ENCODE measurements at regions not wholly inside any gene's neighbourhood (a gene's known extent, or its start where the extent isn't known, plus 50 kb on each side); places are given as distances from the start of the nearest gene placed in this dataset.

GRCh38 chr2:16171425-16171920 is 231.1 kb downstream of the MYCN start:
- no peak for DNase-seq

DNA sequence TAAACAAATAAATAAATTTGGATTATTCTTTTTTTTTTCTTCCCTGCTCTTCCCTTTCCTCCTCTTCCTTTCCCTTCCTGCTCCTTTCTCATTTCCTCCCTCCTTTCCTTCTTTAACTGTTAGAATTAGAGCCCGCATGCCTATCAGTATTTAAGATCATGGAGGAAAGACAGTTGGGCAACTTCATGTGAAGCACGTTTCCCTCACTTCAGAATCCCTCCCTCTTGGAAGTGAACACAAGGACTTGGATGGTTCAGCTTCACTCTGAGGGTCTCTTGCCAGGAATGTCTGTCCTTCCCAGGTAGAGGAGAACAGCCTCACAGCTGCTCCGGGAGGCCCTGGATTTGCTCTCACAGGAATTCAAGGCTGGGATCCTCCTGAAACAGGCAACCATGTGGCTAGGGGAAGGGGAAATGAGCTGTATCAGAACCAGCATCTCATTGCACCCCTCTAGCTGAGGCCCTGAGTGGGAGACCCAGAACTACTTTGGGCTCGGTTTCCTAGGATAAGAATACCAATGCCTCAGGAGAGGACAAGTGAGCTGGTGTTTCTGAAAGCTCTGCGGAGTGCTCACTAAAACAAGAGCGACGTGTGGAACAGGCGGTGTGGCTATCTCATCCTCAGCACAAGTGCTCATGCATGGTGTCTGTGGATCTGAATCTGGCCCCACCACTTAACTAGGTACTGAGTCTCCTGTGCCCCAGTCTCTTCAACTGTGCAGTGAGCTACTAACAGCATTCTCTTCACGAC is 230.5 kb downstream of the MYCN start:
- DNase-seq = no peak

DNA sequence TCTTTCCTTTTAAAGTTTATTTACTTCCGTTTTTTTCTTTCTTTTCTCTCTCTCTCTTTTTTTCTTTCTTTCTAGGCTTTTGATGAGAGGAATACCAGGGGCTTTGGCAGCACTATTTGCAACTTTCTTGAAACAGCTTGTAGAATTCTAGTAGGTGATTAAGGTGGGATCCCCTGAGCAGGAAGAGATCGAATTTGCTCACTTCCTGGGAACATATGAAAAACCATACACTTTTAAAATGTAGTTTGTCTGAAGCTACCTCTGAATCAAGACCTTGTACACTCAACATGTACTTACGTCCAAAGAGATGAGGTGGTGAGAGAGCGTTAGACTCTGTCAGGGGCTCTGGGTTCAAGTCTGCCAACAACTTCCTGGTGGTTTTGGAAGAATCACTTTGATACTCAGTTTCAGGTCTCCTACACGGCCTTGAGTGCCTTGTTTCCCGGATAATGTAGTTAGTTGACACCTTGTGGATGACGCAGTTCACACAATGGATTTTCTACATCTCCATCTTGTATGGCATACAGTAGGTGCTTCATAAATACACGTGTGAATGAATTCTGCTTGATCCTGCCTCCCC is 229.1 kb downstream of the MYCN start:
- no peak for DNase-seq

DNA sequence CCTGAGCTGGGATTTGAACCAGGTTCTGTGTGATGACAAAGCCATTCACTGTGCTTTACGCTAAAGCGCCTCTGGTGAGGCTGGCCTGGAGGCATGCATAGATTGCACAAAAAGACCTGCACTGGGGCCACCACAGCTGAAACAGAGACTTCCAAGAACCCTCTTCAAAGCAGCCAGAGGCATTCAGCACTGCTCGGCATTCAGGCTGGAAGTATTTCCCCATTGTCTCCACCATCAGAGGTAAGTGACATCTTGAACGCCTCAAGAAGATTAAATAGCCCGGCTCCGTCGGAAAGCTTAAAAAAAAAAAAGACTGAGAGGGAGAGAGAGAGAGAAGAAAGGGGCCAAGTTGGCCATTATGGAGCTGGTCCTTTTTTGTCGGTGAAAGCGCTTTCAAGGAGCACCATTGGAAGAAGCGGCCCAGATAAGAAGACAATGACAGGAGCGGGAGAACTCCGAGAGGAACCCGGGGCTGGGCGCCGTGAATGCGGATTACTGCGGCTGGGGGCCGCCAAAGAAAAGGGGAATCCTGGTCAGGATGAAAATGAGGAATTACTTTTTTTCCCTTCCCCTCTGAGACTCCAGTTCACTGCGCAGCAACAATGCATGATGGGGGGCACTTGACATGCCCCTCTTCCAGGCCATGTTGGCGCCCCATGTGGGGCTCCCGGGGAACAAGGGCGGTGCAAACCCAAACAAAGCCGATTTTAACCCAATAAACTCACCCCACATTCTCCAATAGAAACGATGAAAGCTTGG is 228.3 kb downstream of the MYCN start:
- DNase-seq = no peak

GRCh38 chr2:16167870-16168426 is 227.6 kb downstream of the MYCN start:
- no peak for DNase-seq

- no peak for DNase-seq
These were observed 227.1 kb downstream of the MYCN start for GRCh38 chr2:16167451-16167861.

DNA sequence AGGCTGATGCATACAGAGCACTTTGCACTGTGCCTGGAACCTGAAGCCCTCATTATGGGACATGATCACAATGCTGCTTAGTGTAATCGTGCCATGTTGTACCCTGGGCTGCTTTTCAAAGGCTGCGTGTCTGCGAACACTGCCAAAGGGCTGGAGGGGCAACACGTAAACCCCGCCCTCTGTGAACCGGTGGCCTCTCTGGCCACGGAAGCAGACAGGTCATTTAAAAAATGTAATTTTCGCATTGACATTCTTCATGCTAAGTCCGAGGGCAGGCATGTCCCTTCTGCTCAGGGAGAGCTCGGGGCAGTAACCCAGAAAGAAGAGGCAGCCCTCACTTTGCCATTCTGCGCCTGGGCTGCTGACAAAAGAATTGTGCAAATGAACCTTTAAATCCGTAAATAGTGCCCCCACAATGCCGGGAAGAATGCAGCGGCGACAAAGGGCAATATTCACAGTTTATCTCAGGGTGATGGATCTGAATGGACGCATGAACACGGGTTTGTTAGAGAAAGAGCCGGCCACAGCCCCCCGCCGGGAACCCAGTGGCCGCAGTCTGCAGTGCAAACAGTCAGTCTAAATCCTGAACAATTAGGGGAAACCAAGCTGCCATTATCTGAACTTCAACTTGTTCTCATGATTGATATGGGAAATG is 226.1 kb downstream of the MYCN start:
- DNase-seq = no peak

GRCh38 chr2:16165518-16166326 is 225.4 kb downstream of the MYCN start:
- DNase-seq = no peak

- DNase-seq = no peak
These were observed 222.2 kb downstream of the MYCN start for GRCh38 chr2:16162491-16163040.

DNA sequence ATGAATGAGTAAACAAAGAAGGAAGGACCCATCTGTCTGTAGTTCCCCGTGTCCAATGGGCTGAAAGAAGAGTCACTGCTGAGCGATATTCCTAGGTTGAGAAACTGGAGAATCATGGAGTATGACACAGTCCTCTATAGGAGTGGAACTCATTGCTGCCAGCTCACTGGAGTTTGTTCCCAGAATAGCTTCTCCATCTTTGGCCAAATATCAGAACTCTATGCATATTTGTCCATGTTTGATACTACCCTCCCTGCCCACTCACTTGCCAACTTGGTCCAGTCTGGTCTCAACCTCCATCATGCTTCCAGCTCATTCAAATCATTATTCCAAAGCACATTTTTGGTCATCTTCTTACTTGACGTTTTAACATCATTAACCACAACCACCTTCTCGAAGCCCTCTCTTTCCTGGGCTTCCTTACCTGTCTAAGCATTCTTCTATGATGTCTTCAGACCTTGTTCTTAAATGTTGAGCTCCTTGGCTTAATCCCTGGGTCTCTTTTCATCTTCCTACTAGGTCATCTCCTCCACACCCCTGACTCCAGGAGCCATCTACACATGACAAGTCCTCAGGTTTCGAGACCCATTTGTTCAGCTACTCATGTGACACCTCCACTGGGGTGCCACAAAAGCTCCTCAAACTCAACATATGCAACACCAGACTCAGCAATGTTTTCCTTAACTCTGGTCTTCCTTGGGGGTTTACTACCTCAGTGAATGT is 221.6 kb downstream of the MYCN start:
- no peak for DNase-seq

- DNase-seq = no peak
These were observed 220.8 kb downstream of the MYCN start for GRCh38 chr2:16161085-16161565.

DNA sequence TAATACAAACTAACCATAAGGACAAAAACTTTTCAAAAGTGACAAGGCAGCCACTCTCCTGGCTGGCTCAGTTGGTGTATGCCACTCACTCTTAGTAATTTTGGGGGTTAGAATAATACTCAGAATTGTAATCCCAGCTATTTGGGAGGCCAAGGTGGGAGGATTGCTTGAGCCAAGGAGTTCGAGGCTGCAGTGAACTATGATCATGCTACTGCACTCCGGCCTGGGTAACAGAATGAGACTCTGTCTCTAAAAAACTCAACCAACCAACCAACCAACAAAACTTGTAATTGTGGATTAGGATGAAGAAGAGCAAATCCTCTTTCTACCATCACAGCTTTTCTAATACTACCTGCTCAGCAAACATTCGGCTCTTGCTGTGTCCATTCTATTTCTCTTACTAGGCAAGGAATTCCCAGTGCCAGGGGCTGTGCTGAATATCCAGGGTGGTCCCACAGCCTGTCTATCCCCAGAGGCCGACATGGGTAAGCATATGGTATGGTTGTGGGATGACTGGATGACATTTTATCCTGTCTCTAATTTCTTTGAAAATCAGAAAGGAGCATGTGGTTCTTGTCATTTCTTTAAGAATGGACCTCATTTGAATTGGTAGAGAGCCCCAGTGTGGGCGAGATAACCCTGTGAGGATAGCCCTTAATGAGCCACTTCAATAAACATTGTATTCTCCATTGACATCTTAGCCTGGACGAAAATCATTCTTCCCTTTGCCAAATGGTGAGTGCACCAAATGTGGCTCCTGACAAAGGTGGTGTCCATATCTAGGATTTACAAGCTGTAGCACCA is 220.1 kb downstream of the MYCN start:
- DNase-seq = no peak

- DNase-seq = no peak
These were observed 216.1 kb downstream of the MYCN start for GRCh38 chr2:16156411-16156810.

- no peak for DNase-seq
These were observed 215.4 kb downstream of the MYCN start for GRCh38 chr2:16155766-16156165.

DNA sequence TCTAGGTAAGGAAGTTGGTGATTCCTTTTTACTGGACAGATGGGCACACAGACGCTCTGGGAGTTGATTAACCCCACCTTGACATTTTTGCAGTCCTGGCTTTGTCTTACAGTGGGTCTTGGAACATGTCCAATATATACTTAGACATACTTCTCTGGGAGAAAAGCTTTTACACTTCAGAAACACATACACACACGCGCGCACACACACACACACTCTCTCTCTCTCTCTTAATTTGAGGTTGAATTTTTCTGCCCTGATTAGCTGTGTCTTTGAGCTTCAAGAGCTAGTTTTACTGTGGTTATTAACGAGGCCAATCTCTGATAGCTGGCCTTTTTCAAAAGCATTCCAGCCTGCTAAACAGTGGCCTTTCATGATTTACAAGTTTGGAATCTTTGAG is 215.0 kb downstream of the MYCN start:
- DNase-seq = no peak

DNA sequence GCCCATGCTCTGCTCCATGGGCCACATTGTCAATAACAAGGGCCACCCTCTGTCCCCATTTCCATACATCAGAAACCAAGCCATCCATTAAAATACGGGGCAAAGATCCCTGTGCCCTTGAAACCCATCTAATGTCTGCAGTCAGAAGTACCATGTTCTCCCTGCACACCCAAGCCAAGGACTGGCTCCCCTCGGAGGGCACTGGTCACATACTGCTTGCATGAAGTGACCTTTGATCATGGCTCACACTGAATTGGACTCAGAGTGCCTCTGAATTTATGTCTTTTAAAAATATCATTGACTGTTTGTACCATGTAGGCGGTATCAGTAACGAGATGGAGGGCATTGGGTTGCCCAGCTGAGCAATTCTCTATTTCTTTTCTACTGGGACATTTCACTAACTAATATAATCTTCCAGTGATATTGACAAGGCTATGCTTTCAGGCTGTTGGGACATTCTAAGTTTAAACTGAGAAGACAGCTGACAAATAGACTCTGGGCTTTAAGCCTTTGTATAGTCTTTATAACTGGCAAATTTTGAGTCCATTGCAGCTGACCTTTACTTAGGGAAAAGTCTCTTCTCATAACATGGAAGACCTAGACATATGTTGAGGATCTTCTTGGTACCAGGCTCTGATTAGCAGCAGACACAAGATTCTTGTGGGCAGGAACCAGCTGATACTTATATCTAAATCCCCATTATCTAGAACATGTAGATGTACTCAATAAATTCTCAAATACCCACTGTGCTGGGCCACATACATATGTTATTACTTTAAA is 214.3 kb downstream of the MYCN start:
- no peak for DNase-seq

- no peak for DNase-seq
These were observed 213.7 kb downstream of the MYCN start for GRCh38 chr2:16154061-16154460.

- no peak for DNase-seq
These were observed 213.3 kb downstream of the MYCN start for GRCh38 chr2:16153754-16154035.
